Renal cortical epithelial cell (primary cell): ENCODE measurements at regions not wholly inside any gene's neighbourhood (a gene's known extent, or its start where the extent isn't known, plus 50 kb on each side); places are given as distances from the start of the nearest gene placed in this dataset.
"Not testable (repeated sequence)": the region's sequence is repeated elsewhere in the genome, so short reads cannot be mapped to it uniquely, and the experiment has no call there.

ENCODE experiments used
- DNase-seq: peaks from one replicate; pipeline ENCODE4 v3.0.0-alpha.2; 2011; ENCODE audit warnings: low read depth

DNA sequence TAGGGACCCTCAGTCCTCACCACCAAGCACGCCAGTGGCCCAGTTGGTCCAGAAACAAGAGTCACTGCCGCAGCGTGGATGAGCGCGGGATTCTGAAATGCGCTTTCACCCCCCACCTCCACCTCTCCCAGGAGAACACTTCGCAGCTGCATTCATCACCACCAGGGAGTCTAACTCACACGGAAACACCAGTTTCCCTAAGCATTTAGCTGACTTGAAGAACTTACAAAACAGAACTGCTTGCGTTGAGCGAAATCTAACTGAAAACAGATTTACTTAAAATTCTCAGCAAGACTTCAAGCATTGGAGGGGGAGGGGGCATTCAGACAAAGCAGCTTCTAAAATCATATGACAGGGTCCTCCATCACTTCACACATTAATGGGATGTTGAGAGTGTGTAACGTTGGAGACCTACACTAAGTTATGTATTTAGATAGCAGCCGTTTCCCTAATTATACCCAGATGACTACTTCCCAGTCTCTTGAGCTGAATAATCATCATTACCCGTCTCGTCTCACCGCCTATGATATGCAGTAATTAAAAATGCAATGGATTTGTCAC is 258.2 kb upstream of the IRS2 start:
- DNase-seq: peak; percentile 44

DNA sequence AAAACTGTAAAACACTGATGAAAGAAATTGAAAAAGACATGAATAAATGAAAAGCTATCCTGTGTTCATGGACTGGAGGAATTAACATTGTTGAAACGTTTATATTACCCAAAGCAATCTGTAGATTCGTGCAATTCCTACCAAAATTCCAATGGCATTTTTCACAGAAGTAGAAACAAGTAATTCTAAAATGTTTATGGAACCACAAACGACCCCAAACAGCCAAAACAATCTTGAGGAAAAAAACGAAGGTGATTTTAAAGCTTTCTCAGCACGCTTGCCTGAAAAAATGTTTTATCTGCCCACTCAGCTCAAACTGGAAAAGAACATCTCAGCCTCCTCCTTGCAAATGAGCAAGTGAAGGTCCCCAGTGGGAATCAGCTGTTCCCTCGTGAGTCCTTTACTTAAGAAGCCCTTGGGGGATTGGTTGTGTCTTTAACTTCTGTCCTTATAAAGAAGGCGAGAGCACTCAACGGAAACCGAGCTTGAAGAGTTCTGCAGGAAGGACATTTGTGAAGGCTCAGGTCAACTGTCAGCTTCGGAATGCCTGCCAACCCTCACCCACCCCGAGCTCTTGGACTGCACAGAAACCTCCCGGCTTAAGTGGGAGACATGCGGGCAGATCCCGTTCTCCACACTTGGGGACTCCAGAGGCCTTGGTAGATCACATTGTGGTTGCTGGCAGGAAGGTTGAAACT is 256.0 kb upstream of the IRS2 start:
- DNase-seq: no peak

DNA sequence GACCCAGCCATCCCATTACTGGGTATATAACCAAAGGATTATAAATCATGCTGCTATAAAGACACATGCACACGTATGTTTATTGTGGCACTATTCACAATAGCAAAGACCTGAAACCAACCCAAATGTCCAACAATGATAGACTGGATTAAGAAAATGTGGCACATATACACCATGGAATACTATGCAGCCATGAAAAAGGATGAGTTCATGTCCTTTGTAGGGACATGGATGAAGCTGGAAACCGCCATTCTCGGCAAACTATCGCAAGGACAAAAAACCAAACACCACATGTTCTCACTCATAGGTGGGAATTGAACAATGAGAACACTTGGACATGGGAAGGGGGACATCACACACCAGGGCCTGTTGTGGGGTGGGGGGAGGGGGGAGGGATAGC is 255.3 kb upstream of the IRS2 start:
- not testable (repeated sequence) for DNase-seq

DNA sequence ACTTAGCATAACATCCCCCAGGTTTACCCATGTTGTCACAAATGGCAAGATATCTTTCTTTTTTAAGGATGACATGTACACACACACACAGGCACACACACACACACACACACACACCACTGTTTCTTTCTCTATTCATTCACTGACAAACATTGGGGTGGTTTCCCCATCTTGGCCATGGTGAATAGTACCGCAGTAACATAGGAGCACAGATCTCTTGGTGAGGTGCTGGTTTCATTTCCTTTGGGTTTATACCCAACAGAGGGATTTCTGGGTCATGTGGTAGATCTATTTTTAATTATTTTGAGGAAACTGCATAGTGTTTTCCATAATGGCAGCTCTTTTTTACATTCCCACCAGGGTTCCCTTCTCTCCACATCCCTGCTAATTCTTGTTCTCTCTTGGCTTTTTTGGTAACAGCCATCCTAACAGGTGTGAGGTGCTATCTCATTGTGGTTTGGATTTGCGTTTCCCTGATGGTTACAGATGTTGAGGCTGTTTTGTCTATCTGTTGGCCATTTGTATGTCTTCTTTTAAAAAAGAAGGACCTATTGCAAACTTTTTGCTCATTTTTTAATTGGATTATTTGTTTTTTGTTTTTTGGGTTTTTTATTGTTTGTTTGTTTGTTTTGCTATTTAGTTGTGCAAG is 251.7 kb upstream of the IRS2 start:
- no peak for DNase-seq

DNA sequence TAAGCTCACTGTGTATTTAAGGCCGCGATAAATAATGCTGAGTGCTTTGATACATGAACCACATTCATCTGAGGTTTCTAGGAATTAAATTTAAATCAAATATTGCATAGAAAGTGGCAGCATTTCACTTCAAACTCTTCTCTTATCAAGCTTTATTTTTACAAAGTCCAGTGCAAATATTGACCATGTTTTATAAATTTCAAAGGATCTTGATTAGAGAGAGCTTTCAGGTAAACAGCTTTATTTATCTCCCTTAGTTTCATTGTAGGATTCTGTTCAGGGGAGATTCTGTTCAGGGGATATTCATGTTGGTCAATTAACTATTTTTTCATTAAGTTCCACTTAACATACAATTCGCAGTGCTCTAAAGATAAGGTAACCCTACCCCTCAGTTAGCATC is 249.7 kb upstream of the IRS2 start:
- no peak for DNase-seq

DNA sequence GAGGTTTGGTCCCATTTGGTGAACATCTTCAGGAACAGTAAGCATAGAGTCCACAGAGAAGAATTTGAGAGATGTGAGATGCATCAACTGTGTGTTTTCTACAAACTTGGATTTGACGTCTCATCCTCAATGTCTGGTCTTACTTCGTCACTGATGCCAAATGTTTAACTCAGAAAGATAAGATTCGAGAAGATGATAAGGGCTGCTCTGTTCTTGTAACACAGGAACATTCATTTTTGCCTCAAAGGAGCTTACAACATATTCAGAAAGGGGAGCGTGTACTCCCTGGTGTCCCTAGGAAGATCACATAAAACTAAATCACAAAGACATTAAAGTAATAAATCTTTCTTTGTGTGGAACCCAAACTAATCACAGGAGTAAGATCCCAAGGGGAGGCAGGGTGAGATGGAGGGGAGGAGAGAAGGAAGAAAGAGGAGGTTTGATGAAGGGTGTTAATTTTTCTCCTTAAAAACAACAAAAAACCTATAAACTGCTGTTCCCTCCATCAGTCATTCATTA is 247.7 kb upstream of the IRS2 start:
- DNase-seq: no peak

DNA sequence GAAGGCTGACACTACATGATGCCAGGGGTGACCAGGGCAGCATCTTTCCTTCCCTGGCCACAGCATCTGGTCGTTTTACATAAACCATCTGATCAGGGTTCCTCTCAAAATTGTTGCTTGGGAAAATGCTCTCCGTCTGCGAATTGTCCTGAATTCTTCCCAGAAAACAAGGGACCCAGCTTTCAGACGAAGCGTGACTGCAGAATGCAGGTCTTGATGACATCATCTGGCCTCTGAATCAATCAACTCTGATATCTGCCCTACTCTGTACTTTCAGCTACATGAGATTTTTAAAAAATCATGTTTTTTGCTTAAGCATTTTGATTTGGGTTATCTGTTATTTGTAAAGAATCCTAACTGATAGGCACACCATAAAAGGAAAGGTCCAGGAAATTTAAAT is 246.6 kb upstream of the IRS2 start:
- no peak for DNase-seq

DNA sequence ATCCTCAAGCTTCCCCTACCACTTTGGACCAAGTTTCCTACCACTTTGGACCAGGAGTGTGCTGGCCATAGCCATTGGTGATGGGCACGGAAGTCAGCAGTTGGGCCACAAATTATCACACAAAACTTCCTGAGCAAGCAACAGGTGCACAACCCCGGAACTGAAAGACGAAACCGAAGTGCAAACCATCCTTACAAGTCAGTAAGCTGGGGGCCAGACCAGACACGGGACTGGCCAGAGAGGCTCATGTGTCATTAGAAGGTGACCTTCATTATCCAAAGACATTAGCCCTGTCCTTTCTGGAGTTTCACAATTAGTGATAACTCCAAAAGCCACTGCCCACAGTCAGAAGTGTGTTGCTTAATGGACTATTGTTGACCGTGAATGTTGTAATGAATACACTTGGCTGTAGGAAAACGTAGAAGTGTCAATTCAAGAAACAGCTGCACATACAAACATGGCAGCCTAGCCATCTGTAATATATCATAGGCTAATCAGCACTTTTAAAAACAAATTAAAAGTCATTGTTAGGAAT is 244.1 kb upstream of the IRS2 start:
- DNase-seq: no peak

DNA sequence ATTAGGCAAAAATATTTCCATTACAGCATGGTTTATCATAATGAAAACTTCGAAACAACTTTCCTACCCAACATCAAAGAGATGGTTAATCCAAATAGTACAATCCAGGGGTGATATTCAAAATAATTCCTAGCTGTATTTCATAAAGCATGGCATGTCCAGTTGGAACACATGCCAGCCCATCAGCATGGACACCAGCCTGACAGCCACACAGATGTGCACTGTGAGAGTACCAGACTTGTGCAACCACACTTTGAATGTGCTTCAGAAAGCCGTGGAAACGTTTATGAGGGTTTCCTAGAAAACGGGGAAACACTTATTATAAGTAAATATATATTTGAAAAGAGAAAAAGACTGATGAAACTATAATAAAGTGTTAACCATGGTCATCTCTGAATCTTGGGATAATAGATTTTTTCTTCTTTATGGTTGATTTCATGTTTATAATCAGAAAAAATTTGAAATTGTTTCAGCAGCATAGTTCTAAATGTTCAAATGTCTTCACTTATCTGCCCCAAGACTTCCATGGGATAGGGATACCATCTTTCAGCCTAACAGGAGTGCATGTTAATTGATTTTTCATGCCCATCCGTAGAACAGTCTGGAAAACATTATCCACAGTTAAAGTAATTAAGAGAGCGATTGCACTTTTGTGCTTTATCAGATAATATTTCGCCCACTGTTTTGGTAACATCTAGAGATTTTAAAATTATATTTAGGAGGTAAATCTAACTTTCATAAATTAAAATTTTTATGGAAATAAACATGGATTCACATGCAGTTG is 242.6 kb upstream of the IRS2 start:
- DNase-seq: no peak

DNA sequence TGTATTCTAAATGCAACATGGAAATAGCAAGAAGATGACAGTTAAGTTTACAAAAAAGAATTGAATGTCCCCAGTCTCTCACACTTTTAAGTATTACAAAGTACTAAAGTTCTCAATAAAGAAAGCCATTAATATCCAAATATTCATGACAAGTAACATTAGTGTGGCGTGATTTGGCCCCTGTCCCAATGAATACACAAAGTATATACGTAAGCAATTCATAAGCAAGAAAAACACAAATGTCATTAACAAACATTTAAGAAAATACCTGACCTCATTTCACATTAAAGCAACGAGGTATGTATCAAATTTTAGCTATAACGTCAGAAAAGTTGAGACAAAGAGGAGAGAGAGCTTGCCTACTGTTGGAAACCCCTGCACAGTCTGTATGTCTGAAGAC is 241.9 kb upstream of the IRS2 start:
- no peak for DNase-seq

DNA sequence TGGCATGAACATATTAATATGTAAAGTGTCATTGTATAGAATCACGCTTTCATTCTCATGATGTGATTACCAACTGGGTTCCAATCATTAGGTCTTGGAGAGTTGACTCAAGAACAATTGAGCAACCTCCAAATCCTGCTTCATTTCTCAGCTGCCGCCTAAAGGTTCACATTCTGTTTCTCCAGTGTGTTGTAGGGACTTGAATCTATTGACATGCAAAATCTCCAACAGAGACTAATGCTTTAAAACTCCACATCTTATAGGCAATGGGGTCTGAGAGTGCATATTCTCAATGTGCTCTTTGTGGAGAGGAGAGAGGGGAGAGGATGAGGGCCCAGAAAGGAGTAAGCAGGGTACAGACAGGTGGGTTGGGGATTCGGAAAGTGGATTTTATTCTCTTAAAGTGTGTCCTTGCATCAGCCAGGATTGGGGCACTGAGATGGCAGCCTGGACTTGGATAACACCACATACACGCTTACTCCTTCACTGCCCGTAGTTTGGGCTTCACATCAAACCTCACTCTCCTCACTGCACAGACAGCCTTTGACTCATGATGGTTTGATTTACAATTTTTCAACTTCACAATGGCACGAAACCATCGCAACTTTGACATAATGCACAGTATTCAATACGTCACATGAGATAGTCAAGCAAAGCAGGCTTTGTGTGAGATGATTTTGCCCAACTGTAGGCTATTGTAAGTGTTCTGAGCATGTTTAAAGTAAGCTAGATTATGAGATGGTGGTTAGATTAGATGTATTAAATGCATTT is 241.3 kb upstream of the IRS2 start:
- DNase-seq: no peak

DNA sequence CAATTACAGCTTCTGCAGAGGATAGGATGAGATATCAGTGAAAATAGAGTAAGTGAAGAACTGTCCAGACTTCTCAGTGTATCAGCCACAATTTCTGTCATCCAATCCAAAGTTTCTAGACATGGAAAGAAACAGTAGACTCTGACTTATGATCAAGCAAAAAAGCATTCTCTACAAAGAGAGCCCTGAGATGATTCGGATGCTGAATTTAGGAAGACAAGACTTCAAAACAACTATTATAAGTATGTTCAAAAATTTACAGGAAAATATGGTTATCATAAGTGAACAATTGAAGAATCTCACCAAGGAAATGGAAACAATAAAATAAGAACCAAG is 238.2 kb upstream of the IRS2 start:
- no peak for DNase-seq

DNA sequence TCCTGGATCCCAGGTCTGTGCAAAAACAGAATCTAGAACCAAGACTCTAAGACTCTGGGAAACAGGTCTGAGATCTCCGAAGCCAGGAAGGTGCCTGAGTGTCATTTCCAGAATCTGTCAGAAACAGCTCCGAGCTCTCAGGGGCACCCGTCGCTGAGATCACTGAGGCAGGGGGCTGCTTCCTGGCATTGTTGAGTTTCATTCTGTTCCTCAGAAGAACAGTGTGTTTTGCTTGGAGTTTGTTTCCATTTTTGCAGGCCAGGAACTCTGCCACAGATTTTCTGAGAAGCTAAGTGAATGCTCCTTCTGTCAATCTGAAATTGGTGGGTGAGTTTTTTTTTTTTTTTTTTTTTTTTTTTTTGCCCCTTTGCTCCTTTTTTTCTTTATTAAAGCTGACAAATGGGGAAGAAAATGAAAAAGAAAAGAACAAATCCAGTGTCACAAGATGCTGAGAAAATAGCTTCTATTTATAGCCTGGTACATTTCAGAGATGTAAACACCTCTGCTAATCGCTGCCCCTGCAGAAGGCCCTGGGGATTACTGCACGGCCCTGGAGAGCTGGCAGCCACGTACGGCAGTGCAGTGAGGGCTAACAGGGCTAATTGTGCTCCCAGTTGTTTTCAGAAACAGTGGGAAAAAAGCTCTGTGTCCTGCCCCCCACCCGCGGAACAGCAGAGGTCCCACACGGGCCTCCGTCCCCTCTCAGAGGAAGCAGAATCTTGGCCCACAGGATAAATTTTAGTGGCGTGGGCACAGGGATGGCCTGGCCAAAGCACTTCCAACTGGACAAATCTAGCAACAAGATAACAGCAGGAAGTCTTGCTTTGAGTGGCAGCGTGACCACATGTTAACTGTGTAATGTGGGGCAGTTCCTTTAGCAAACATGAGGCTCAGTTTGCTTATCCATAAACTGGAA is 237.6 kb upstream of the IRS2 start:
- no peak for DNase-seq

DNA sequence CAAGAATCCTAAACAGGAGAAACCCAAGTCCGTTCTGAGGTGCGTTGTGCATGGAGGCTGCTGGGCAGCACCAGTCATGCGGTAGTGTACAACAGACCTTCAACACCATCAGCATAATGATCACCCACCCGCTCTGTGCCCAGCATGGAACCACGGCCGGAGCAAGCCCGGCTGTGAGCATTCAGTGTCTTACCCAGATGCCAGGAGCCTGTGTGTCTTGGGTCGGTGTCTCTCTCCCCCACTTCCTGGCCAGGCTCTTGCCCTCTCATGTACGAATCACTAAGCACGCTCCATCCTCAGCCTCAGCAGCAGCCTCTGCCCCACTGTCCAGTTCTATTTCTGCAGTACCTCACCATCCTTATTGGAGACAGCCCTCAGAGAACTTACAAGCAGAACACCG is 231.6 kb upstream of the IRS2 start:
- no peak for DNase-seq

DNA sequence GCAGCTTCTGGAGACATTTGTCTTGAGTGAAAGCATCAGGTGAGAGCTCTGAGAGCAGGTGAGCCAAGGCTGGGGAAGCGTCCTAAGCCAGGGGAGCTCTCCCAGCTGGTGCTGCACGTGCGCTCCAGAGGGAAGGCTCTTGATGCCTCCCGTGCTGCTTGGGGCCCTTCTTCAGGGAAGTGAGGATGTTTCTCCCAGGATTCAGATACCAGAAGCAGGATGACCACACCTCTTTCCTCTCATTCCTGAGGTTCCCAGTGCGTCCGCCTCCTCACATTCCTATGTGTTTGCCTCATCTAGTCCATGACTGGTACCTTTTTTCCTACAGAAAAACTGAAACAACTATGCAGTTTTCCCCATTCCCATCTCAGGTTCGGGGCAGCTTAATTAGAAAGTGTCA is 231.0 kb upstream of the IRS2 start:
- DNase-seq: peak; percentile 96

DNA sequence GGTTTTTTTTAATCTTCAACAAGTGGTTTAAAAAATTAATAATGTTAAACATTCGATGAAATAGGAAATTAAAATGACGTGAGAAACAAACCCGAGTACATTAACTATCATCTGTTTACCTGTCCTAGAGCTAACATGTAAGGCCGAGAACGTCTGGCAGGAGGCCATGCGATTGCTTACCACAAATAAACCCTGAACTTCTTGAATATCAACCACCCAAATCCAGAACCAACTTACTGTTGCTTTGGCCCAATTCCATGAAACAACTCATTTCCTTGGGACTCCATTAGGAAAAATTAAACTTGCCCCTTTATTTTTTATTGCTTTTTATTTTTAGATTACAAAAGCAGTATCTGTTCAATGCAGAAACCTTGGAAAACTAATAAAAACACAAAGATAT is 228.9 kb upstream of the IRS2 start:
- peak; percentile 93 for DNase-seq

DNA sequence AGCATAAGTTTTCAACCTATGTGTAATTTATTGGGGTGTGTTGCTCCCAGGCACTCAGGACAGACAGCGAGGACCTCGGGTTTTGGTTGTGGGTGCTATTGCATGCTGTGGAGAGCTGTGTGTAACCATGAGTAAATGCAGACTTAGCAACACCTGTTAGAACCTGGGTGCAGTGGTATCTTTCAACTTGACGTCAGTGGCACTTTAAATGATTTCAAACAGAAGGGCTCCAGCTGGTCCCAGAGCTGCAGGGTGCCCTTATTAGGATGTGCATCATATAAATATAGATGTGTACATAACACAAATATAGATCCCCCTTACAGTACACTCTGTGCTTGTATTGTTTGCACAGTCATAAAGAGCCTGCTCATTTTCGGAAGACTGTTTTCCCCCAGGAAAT is 228.3 kb upstream of the IRS2 start:
- DNase-seq: no peak

DNA sequence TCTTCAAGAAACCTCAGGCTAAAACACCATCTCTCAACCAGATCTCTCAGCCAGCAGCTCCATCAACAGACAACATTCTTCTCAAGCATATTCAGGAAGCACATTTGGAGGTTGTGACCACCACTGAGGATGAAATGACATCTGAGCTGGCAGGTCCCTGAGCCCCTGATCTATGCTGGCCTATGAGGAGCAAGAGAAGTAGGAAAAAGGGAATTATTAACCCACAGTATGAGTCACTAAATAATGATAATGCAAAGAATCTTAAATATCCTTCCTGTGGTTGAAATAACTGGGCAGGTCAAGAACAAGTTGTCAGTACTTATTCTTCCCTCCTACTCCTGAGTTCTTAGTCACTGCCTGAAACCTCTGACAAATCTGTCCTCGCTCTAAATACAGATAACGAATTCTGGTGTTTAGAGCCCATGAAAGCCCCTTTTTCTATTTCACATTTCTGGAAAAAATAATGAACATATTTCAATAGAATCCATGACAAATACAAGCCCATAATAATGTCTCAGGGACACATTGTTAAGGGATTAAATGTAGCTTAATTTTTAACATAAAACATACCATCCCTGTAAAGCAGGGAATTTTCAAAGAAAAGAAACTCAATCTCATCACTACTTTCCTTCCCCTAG is 225.8 kb upstream of the IRS2 start:
- peak; percentile 100 for DNase-seq

DNA sequence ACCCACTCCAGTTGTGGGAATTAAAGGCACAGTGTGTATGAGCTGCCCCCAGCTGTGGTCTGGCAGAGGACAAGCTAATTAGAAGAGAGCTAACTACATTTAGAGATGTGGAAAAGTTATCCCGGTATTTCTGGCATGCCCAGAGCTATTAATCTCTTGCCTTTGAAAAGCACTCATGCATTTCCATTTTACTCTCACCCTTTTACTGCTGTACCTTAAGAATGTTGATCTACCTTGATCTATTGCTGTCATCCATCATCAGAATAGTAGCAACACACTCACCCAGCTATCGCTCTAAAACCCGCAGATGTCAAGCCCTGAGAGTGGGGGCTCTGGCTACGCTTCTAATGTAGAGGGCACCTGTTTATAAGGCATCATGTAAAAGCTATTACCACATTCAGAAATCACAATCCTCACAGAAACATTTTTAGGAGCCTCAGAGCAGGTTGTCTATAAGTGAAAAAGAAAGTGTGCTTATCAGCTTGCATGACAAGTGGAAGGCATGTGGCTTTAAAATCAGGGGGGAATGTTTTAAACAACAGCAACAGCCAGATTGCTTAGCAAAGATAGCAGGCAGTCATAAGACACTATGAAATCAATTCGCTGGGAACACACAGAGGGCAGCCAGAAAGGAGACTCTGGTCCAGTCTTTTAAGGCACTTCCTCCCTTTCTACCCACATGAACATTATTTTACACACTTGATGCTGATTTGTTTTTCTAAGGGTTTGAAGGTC is 224.2 kb upstream of the IRS2 start:
- DNase-seq: peak; percentile 85
